DOHH2 (cell line): ENCODE measurements at regions not wholly inside any gene's neighbourhood (a gene's known extent, or its start where the extent isn't known, plus 50 kb on each side); places are given as distances from the start of the nearest gene placed in this dataset.

ENCODE experiments used
- H3F3A ChIP-seq: fragments of 200-600 bp; sonication (generic), shearing (Covaris generic); 2 replicates; pipeline ENCODE4 v1.6.0; 2016; ENCODE audit warnings: antibody characterized with exemption, mild to moderate bottlenecking; ENCODE audit not compliant: control insufficient read depth, insufficient read depth
- H3K27ac ChIP-seq: fragments of 200-600 bp; sonication (generic); 2 replicates; pipeline ENCODE4 v1.5.1; 2014; ENCODE audit warnings: low read depth, mild to moderate bottlenecking, low read length, moderate library complexity
- H3K27me3 ChIP-seq: fragments of 200-600 bp; sonication (generic); 2 replicates; pipeline ENCODE4 v1.6.1; 2014; ENCODE audit warnings: mild to moderate bottlenecking, low read length, mixed read lengths; ENCODE audit not compliant: control insufficient read depth
- H3K36me3 ChIP-seq: fragments of 200-600 bp; sonication (generic); 2 replicates; pipeline ENCODE4 v1.6.1; 2014; ENCODE audit warnings: mild to moderate bottlenecking, low read length, moderate library complexity, mixed read lengths; ENCODE audit not compliant: control insufficient read depth
- H3K4me1 ChIP-seq: fragments of 200-600 bp; sonication (generic); 2 replicates; pipeline ENCODE4 v1.6.1; 2014; ENCODE audit warnings: mild to moderate bottlenecking, low read length, mixed read lengths; ENCODE audit not compliant: control insufficient read depth
- H3K4me2 ChIP-seq: fragments of 200-600 bp; sonication (generic); 2 replicates; pipeline ENCODE4 v1.6.0; 2014; ENCODE audit warnings: mild to moderate bottlenecking, low read length, moderate library complexity
- H3K4me3 ChIP-seq: fragments of 200-600 bp; sonication (generic); 2 replicates; pipeline ENCODE4 v1.5.1; 2014; ENCODE audit warnings: mild to moderate bottlenecking, low read length, mixed read lengths
- H3K79me2 ChIP-seq: fragments of 200-600 bp; sonication (generic); 2 replicates; pipeline ENCODE4 v1.6.1; 2014; ENCODE audit warnings: mild to moderate bottlenecking, low read length, mixed read lengths; ENCODE audit not compliant: control insufficient read depth
- H3K9me2 ChIP-seq: fragments of 200-600 bp; sonication (generic); replicated peaks from 2 replicates; pipeline ENCODE4 v1.6.1; 2014; ENCODE audit warnings: mild to moderate bottlenecking, low read length, mixed read lengths; ENCODE audit not compliant: control insufficient read depth
- H3K9me3 ChIP-seq: fragments of 200-600 bp; sonication (generic); 2 replicates; pipeline ENCODE4 v1.6.1; 2014; ENCODE audit warnings: antibody characterized with exemption, low read length, mixed read lengths; ENCODE audit not compliant: control insufficient read depth, insufficient read depth
- H4K20me1 ChIP-seq: fragments of 200-600 bp; sonication (generic); 2 replicates; pipeline ENCODE4 v1.6.0; 2014; ENCODE audit warnings: low read depth, mild to moderate bottlenecking, antibody characterized with exemption, low read length, moderate library complexity; ENCODE audit not compliant: control insufficient read depth, insufficient read depth
- EZH2phosphoT487 ChIP-seq: fragments of 200-600 bp; sonication (generic); IDR thresholded peaks from 2 replicates; pipeline ENCODE4 v1.6.1; 2017; ENCODE audit warnings: borderline replicate concordance, mild to moderate bottlenecking, antibody characterized with exemption, low read length, moderate library complexity, mixed read lengths
- TF ChIP-seq, protein P1 (sequence below): fragments of 200-600 bp; sonication (generic); IDR thresholded peaks from one replicate; pipeline ENCODE4 v1.5.1; 2014; ENCODE audit warnings: antibody characterized with exemption, mild to moderate bottlenecking, low read depth, low read length; ENCODE audit not compliant: poor library complexity, severe bottlenecking

DNA sequence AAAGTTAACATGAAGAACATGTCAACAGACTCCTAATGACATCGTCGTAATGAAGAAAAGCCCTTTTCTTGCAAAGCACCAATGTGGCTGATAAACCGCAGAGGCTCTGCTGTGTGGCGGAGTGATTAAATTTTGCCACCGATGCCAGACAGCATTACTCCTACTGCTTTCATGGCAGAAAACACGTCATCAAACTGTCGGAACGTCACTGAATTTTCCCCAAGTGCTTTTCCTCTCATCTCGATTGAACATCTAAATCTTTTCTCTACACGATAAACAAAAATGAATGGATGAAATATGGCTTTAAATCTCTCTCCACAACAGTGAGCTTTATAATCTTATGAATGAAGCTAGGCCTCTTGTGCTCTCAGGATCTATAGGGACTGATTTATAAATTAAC lies 159.8 kb upstream of the REG3G start:
- Histone ChIP-seq H3K4me2 (no peak overlapping the region), H3K36me3 (no peaks in the 10 kb centered on the region), H3K9me2 (no peaks in the 10 kb centered on the region), H3K9me3 (no peaks in the 10 kb centered on the region), H4K20me1 (no peaks in the 10 kb centered on the region), H3K27ac (no peak overlapping the region), H3K4me1 (no peaks in the 10 kb centered on the region), H3K27me3 (no peaks in the 10 kb centered on the region), H3F3A (no peaks in the 10 kb centered on the region), H3K4me3 (no peak overlapping the region), H3K79me2 (no peaks in the 10 kb centered on the region)
- TF ChIP-seq EZH2phosphoT487: no peak

DNA sequence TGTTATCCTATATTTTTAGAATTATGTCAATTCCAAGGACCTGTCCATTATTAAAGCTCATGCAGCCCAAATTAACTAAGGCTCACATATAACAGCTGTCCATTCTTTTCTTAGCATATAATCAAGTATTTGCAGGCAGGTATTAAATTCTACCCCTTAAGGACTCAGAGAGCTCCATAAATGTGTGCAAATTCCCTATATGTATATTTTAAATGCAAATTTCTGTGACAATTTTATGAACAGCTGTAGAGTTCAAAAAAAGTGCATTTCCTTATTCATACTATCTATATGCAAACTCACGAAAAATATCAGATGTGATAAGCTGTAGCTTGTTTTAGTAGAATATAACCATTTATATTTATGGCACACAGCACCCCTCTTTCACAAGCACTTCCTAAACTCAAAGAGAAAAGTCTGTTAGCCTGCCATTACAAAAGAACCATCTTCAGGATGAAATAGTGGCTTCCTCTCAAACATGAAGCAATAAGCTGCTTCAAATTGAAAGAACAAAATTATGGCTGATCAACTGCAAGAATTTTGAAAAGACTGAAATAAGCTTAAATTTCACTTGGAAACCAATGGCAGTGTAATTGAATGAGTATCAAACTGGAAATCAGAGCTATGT lies 155.0 kb upstream of the REG3G start:
- Histone ChIP-seq H3K4me2 (no peak overlapping the region), H3K9me2 (no peaks in the 10 kb centered on the region), H3F3A (no peaks in the 10 kb centered on the region)

GRCh38 chr2:78873526-78873925 lies 152.0 kb upstream of the REG3G start:
- H3K9me2 ChIP-seq: no peaks in the 10 kb centered on the region
- H3K4me2 ChIP-seq: no peak overlapping the region
- H3K36me3 ChIP-seq: no peaks in the 10 kb centered on the region
- no peak overlapping the region for H3K27ac ChIP-seq
- H3F3A ChIP-seq: no peaks in the 10 kb centered on the region
- H3K27me3 ChIP-seq: no peaks in the 10 kb centered on the region
- H4K20me1 ChIP-seq: no peaks in the 10 kb centered on the region
- TF ChIP-seq EZH2phosphoT487: no peak
- TF ChIP-seq, protein P1, sequence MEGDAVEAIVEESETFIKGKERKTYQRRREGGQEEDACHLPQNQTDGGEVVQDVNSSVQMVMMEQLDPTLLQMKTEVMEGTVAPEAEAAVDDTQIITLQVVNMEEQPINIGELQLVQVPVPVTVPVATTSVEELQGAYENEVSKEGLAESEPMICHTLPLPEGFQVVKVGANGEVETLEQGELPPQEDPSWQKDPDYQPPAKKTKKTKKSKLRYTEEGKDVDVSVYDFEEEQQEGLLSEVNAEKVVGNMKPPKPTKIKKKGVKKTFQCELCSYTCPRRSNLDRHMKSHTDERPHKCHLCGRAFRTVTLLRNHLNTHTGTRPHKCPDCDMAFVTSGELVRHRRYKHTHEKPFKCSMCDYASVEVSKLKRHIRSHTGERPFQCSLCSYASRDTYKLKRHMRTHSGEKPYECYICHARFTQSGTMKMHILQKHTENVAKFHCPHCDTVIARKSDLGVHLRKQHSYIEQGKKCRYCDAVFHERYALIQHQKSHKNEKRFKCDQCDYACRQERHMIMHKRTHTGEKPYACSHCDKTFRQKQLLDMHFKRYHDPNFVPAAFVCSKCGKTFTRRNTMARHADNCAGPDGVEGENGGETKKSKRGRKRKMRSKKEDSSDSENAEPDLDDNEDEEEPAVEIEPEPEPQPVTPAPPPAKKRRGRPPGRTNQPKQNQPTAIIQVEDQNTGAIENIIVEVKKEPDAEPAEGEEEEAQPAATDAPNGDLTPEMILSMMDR: no peak
- H3K79me2 ChIP-seq: no peaks in the 10 kb centered on the region
- H3K4me1 ChIP-seq: no peaks in the 10 kb centered on the region
- no peaks in the 10 kb centered on the region for H3K9me3 ChIP-seq
- H3K4me3 ChIP-seq: no peak overlapping the region

More for the DNA sequence above, 155.0 kb upstream of the REG3G start:
- no peaks in the 10 kb centered on the region for H3K79me2 ChIP-seq
- no peaks in the 10 kb centered on the region for H3K27me3 ChIP-seq
- H3K36me3 ChIP-seq: no peaks in the 10 kb centered on the region
- no peak overlapping the region for H3K27ac ChIP-seq
- no peaks in the 10 kb centered on the region for H4K20me1 ChIP-seq
- H3K4me3 ChIP-seq: no peak overlapping the region
- TF ChIP-seq EZH2phosphoT487: no peak
- TF ChIP-seq, protein P1: no peak
- no peaks in the 10 kb centered on the region for H3K9me3 ChIP-seq
- H3K4me1 ChIP-seq: no peaks in the 10 kb centered on the region

DNA sequence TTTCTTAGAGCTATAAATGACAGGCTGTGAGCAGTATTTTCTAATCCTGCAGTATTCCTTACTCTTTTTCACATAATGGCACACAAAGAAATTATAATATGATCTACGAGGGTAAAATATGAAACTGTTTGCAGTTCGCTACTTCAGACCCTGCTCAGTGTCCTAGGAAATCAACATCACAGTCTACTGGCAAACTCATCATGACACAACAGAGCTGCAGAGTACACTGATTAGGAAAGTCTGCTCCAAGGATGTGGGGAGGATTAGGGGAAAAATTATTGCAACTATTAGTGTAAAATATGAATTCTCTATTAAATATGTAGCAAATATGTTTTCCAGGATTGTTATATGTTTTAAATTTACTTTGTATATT lies 149.2 kb upstream of the REG3G start:
- Histone ChIP-seq H3K4me2 (no peak overlapping the region), H3K79me2 (no peaks in the 10 kb centered on the region), H3K27ac (no peak overlapping the region), H3K9me3 (no peaks in the 10 kb centered on the region), H3K4me1 (no peaks in the 10 kb centered on the region), H4K20me1 (no peaks in the 10 kb centered on the region), H3F3A (no peaks in the 10 kb centered on the region), H3K27me3 (no peaks in the 10 kb centered on the region), H3K9me2 (no peaks in the 10 kb centered on the region), H3K4me3 (no peak overlapping the region), H3K36me3 (no peaks in the 10 kb centered on the region)
- no peak for TF ChIP-seq EZH2phosphoT487
- TF ChIP-seq, protein P1: no peak
